HG03039 (cell line): ENCODE measurements at regions not wholly inside any gene's neighbourhood (a gene's known extent, or its start where the extent isn't known, plus 50 kb on each side); places are given as distances from the start of the nearest gene placed in this dataset.
"Not testable (repeated sequence)": the region's sequence is repeated elsewhere in the genome, so short reads cannot be mapped to it uniquely, and the experiment has no call there.

Experiments used
- ATAC-seq: cut with Tn5 transposase; IDR thresholded peaks from one replicate; pipeline ENCODE4 v1.9.1; 2021; ENCODE audit warnings: mild to moderate bottlenecking, moderate library complexity; ENCODE audit not compliant: unreplicated experiment

GRCh38 chr2:6089474-6089873, 397.3 kb downstream of the SOX11 start:
- ATAC-seq, result no peak

GRCh38 chr2:6103372-6103771, 411.2 kb downstream of the SOX11 start:
- no peak for ATAC-seq

GRCh38 chr2:6103949-6104348, 411.8 kb downstream of the SOX11 start:
- no peak for ATAC-seq

- no peak for ATAC-seq
Measured at GRCh38 chr2:6107290-6107689, 415.1 kb downstream of the SOX11 start.

- ATAC-seq, result no peak
Measured at GRCh38 chr2:6109831-6110230, 417.6 kb downstream of the SOX11 start.

GRCh38 chr2:6111781-6112261, 419.6 kb downstream of the SOX11 start:
- ATAC-seq, result no peak

GRCh38 chr2:6113786-6114185, 421.6 kb downstream of the SOX11 start:
- ATAC-seq, result no peak

- no peak for ATAC-seq
Measured at GRCh38 chr2:6127718-6128117, 435.5 kb downstream of the SOX11 start.

- ATAC-seq, result no peak
Measured at GRCh38 chr2:6139142-6139541, 447.0 kb downstream of the SOX11 start.

GRCh38 chr2:6139916-6140315, 447.7 kb downstream of the SOX11 start:
- no peak for ATAC-seq

GRCh38 chr2:6140509-6140908, 448.3 kb downstream of the SOX11 start:
- no peak for ATAC-seq

GRCh38 chr2:6143812-6144211, 451.6 kb downstream of the SOX11 start:
- ATAC-seq, result no peak

- not testable (repeated sequence) for ATAC-seq
Measured at GRCh38 chr2:6147215-6147614, 455.0 kb downstream of the SOX11 start.

GRCh38 chr2:6148882-6149281, 456.7 kb downstream of the SOX11 start:
- no peak for ATAC-seq

- ATAC-seq, result no peak
Measured at GRCh38 chr2:6159606-6160005, 467.4 kb downstream of the SOX11 start.

GRCh38 chr2:6163932-6164331, 471.7 kb downstream of the SOX11 start:
- ATAC-seq, result no peak

GRCh38 chr2:6164986-6165747, 473.0 kb downstream of the SOX11 start:
- ATAC-seq, result no peak

- no peak for ATAC-seq
Measured at GRCh38 chr2:6167592-6168138, 475.5 kb downstream of the SOX11 start.

GRCh38 chr2:6168485-6168884, 476.3 kb downstream of the SOX11 start:
- ATAC-seq, result no peak

- no peak for ATAC-seq
Measured at GRCh38 chr2:6171294-6171693, 479.1 kb downstream of the SOX11 start.

- no peak for ATAC-seq
Measured at GRCh38 chr2:6177811-6178210, 485.6 kb downstream of the SOX11 start.

GRCh38 chr2:6181525-6181924, 489.3 kb downstream of the SOX11 start:
- no peak for ATAC-seq

GRCh38 chr2:6181926-6182325, 489.7 kb downstream of the SOX11 start:
- ATAC-seq, result no peak
